GM23338 (cell line): ENCODE measurements at regions not wholly inside any gene's neighbourhood (a gene's known extent, or its start where the extent isn't known, plus 50 kb on each side); places are given as distances from the start of the nearest gene placed in this dataset.

Experiments
- CREB1 ChIP-seq: fragments of 250-450 bp; sonication (Bioruptor Pico); IDR thresholded peaks from 2 replicates; pipeline ENCODE4 v1.5.0; 2020; ENCODE audit warnings: low read depth, mild to moderate bottlenecking, moderate library complexity
- CTCF ChIP-seq, 2 experiments: fragments of 200-600 bp in 1 of 2; sonication (generic) in 1 of 2; conservative IDR thresholded peaks; 2 replicates each; pipeline versions ENCODE4 v1.5.1 to v1.6.1; 2016 to 2017; ENCODE audit warnings: antibody characterized with exemption in 2 of 2, low read depth in 2 of 2, mild to moderate bottlenecking in 2 of 2, moderate library complexity in 1 of 2
- EZH2 ChIP-seq: fragments of 200-600 bp; sonication (generic); IDR thresholded peaks from one replicate; pipeline ENCODE4 v1.8.0; 2017; ENCODE audit warnings: antibody characterized with exemption, mild to moderate bottlenecking, low read depth; ENCODE audit not compliant: unreplicated experiment
- POLR2AphosphoS5 ChIP-seq: IDR thresholded peaks from 2 replicates; pipeline ENCODE4 v1.6.1; 2016; ENCODE audit warnings: antibody characterized with exemption, low read depth
- ZNF331 ChIP-seq: fragments of 250-450 bp; sonication (Bioruptor Pico); IDR thresholded peaks from 2 replicates; pipeline ENCODE4 v1.5.0; 2020; ENCODE audit warnings: low read depth, mild to moderate bottlenecking, moderate library complexity
- TF ChIP-seq, protein P1 (sequence below): IDR thresholded peaks from one replicate; pipeline ENCODE4 v1.6.1; 2018; ENCODE audit warnings: antibody characterized with exemption; ENCODE audit not compliant: unreplicated experiment
- TF ChIP-seq, protein P2 (sequence below): IDR thresholded peaks from 2 replicates; pipeline ENCODE4 v1.6.1; 2016; ENCODE audit warnings: antibody characterized with exemption

DNA sequence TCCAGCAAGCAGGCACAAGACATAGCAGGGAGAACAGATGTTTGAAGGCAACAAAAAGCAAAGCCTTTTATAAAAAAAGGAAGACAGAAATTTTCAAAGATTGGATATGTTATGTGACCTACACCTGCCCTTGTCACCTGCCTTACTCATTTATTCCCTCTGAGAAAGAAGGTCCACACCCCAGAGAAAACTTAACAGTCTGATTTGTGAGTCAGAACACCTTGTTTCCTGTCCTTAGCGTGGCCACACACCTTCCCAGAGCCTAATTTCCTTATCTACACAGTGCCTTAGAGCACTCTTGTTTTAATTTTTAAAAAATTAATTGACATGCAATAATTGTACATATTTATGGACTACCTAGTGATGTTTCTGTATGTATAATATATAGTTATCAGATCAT, 419.0 kb upstream of the DAB2 start:
- TF ChIP-seq CTCF (conservative IDR thresholded peaks at IDR 0.05; ENCODE audit: low read depth in 2 of 2): no peak
- TF ChIP-seq CREB1 (CRISPR knock-in tag): no peak
- no peak for TF ChIP-seq EZH2
- TF ChIP-seq, protein P1, sequence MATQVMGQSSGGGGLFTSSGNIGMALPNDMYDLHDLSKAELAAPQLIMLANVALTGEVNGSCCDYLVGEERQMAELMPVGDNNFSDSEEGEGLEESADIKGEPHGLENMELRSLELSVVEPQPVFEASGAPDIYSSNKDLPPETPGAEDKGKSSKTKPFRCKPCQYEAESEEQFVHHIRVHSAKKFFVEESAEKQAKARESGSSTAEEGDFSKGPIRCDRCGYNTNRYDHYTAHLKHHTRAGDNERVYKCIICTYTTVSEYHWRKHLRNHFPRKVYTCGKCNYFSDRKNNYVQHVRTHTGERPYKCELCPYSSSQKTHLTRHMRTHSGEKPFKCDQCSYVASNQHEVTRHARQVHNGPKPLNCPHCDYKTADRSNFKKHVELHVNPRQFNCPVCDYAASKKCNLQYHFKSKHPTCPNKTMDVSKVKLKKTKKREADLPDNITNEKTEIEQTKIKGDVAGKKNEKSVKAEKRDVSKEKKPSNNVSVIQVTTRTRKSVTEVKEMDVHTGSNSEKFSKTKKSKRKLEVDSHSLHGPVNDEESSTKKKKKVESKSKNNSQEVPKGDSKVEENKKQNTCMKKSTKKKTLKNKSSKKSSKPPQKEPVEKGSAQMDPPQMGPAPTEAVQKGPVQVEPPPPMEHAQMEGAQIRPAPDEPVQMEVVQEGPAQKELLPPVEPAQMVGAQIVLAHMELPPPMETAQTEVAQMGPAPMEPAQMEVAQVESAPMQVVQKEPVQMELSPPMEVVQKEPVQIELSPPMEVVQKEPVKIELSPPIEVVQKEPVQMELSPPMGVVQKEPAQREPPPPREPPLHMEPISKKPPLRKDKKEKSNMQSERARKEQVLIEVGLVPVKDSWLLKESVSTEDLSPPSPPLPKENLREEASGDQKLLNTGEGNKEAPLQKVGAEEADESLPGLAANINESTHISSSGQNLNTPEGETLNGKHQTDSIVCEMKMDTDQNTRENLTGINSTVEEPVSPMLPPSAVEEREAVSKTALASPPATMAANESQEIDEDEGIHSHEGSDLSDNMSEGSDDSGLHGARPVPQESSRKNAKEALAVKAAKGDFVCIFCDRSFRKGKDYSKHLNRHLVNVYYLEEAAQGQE: no peak
- TF ChIP-seq ZNF331 (CRISPR knock-in tag): no peak
- no peak for TF ChIP-seq POLR2AphosphoS5
- TF ChIP-seq, protein P2, sequence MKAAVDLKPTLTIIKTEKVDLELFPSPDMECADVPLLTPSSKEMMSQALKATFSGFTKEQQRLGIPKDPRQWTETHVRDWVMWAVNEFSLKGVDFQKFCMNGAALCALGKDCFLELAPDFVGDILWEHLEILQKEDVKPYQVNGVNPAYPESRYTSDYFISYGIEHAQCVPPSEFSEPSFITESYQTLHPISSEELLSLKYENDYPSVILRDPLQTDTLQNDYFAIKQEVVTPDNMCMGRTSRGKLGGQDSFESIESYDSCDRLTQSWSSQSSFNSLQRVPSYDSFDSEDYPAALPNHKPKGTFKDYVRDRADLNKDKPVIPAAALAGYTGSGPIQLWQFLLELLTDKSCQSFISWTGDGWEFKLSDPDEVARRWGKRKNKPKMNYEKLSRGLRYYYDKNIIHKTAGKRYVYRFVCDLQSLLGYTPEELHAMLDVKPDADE: no peak
